ENCODE measurements at regions not wholly inside any gene's neighbourhood (a gene's known extent, or its start where the extent isn't known, plus 50 kb on each side); places are given as distances from the start of the nearest gene placed in this dataset.

GRCh38 chr2:44839370-44839769 is 102.1 kb upstream of the SIX3 start:
- Histone ChIP-seq H3K9me3 (ENCODE audit: low read depth, low read length) (no peaks in the 10 kb centered on the region), H3K9ac (ENCODE audit: insufficient read length) (no peak overlapping the region), H3K36me3 (ENCODE audit: insufficient read depth, low read length) (no peaks in the 10 kb centered on the region), H3K4me3 (no peak overlapping the region), H3K27ac (no peak overlapping the region)
- TF ChIP-seq EZH2 (IDR thresholded peaks at IDR 0.05) (no peak), POLR2AphosphoS5 (IDR thresholded peaks at IDR 0.05; ENCODE audit: borderline replicate concordance, low read depth, low read length) (no peak)
- no peak for DNase-seq (ENCODE audit: low read depth, low spot score)

- H3K27ac ChIP-seq, result no peak overlapping the region
- no peak for DNase-seq (ENCODE audit: low read depth, low spot score)
- no peak for TF ChIP-seq EZH2 (IDR thresholded peaks at IDR 0.05)
- no peak for TF ChIP-seq FOXP2 (optimal IDR thresholded peaks at IDR 0.05; ENCODE audit: control extremely low read depth, extremely low read length, insufficient read depth)
- no peak for TF ChIP-seq POLR2AphosphoS5 (IDR thresholded peaks at IDR 0.05; ENCODE audit: borderline replicate concordance, low read depth, low read length)
- no peaks in the 10 kb centered on the region for H3K36me3 ChIP-seq (ENCODE audit: insufficient read depth, low read length)
- H3K9me3 ChIP-seq (ENCODE audit: low read depth, low read length), result no peaks in the 10 kb centered on the region
- no peak overlapping the region for H3K9ac ChIP-seq (ENCODE audit: insufficient read length)
- H3K4me3 ChIP-seq, result no peak overlapping the region
Measured at GRCh38 chr2:44839771-44840502, 101.6 kb upstream of the SIX3 start.

GRCh38 chr2:44840503-44840850 is 101.0 kb upstream of the SIX3 start:
- Histone ChIP-seq H3K4me3 (no peak overlapping the region), H3K36me3 (ENCODE audit: insufficient read depth, low read length) (no peaks in the 10 kb centered on the region), H3K27ac (no peak overlapping the region), H3K9ac (ENCODE audit: insufficient read length) (no peak overlapping the region), H3K9me3 (ENCODE audit: low read depth, low read length) (no peaks in the 10 kb centered on the region)
- DNase-seq (ENCODE audit: low read depth, low spot score), result no peak
- TF ChIP-seq FOXP2 (optimal IDR thresholded peaks at IDR 0.05; ENCODE audit: control extremely low read depth, extremely low read length, insufficient read depth) (no peak), EZH2 (IDR thresholded peaks at IDR 0.05) (no peak), POLR2AphosphoS5 (IDR thresholded peaks at IDR 0.05; ENCODE audit: borderline replicate concordance, low read depth, low read length) (no peak)

GRCh38 chr2:44843086-44843485 is 98.4 kb upstream of the SIX3 start:
- no peak overlapping the region for H3K4me3 ChIP-seq
- H3K27ac ChIP-seq, result no peak overlapping the region
- H3K36me3 ChIP-seq (ENCODE audit: insufficient read depth, low read length), result no peaks in the 10 kb centered on the region
- DNase-seq (ENCODE audit: low read depth, low spot score), result no peak
- H3K9ac ChIP-seq (ENCODE audit: insufficient read length), result no peak overlapping the region
- TF ChIP-seq EZH2 (IDR thresholded peaks at IDR 0.05), result no peak
- TF ChIP-seq POLR2AphosphoS5 (IDR thresholded peaks at IDR 0.05; ENCODE audit: borderline replicate concordance, low read depth, low read length), result no peak
- no peak for TF ChIP-seq FOXP2 (optimal IDR thresholded peaks at IDR 0.05; ENCODE audit: control extremely low read depth, extremely low read length, insufficient read depth)
- no peaks in the 10 kb centered on the region for H3K9me3 ChIP-seq (ENCODE audit: low read depth, low read length)

- no peak for DNase-seq (ENCODE audit: low read depth, low spot score)
- Histone ChIP-seq H3K9ac (ENCODE audit: insufficient read length) (no peak overlapping the region), H3K27ac (no peak overlapping the region), H3K4me3 (no peak overlapping the region), H3K9me3 (ENCODE audit: low read depth, low read length) (no peaks in the 10 kb centered on the region), H3K36me3 (ENCODE audit: insufficient read depth, low read length) (no peaks in the 10 kb centered on the region)
- no peak for TF ChIP-seq POLR2AphosphoS5 (IDR thresholded peaks at IDR 0.05; ENCODE audit: borderline replicate concordance, low read depth, low read length)
- TF ChIP-seq EZH2 (IDR thresholded peaks at IDR 0.05), result no peak
- TF ChIP-seq FOXP2 (optimal IDR thresholded peaks at IDR 0.05; ENCODE audit: control extremely low read depth, extremely low read length, insufficient read depth), result no peak
Measured at GRCh38 chr2:44843641-44844310, 97.7 kb upstream of the SIX3 start.

- Histone ChIP-seq H3K4me3 (no peak overlapping the region), H3K27ac (no peak overlapping the region), H3K36me3 (ENCODE audit: insufficient read depth, low read length) (no peaks in the 10 kb centered on the region), H3K9me3 (ENCODE audit: low read depth, low read length) (no peaks in the 10 kb centered on the region), H3K9ac (ENCODE audit: insufficient read length) (no peak overlapping the region)
- TF ChIP-seq POLR2AphosphoS5 (IDR thresholded peaks at IDR 0.05; ENCODE audit: borderline replicate concordance, low read depth, low read length) (no peak), FOXP2 (optimal IDR thresholded peaks at IDR 0.05; ENCODE audit: control extremely low read depth, extremely low read length, insufficient read depth) (no peak), EZH2 (IDR thresholded peaks at IDR 0.05) (no peak)
- no peak for DNase-seq (ENCODE audit: low read depth, low spot score)
Measured at GRCh38 chr2:44844651-44845270, 96.7 kb upstream of the SIX3 start.

GRCh38 chr2:44848026-44848425 is 93.5 kb upstream of the SIX3 start:
- Histone ChIP-seq H3K36me3 (ENCODE audit: insufficient read depth, low read length) (no peaks in the 10 kb centered on the region), H3K9ac (ENCODE audit: insufficient read length) (no peak overlapping the region), H3K4me3 (no peak overlapping the region), H3K27ac (no peak overlapping the region), H3K9me3 (ENCODE audit: low read depth, low read length) (no peaks in the 10 kb centered on the region)
- no peak for TF ChIP-seq POLR2AphosphoS5 (IDR thresholded peaks at IDR 0.05; ENCODE audit: borderline replicate concordance, low read depth, low read length)
- no peak for TF ChIP-seq EZH2 (IDR thresholded peaks at IDR 0.05)
- no peak for TF ChIP-seq FOXP2 (optimal IDR thresholded peaks at IDR 0.05; ENCODE audit: control extremely low read depth, extremely low read length, insufficient read depth)
- DNase-seq (ENCODE audit: low read depth, low spot score), result no peak

- TF ChIP-seq POLR2AphosphoS5 (IDR thresholded peaks at IDR 0.05; ENCODE audit: borderline replicate concordance, low read depth, low read length), result no peak
- no peak for TF ChIP-seq FOXP2 (optimal IDR thresholded peaks at IDR 0.05; ENCODE audit: control extremely low read depth, extremely low read length, insufficient read depth)
- TF ChIP-seq EZH2 (IDR thresholded peaks at IDR 0.05), result no peak
- H3K9ac ChIP-seq (ENCODE audit: insufficient read length), result no peak overlapping the region
Measured at GRCh38 chr2:44850016-44850415, 91.5 kb upstream of the SIX3 start.

More at GRCh38 chr2:44850016-44850415, 91.5 kb upstream of the SIX3 start:
- no peaks in the 10 kb centered on the region for H3K36me3 ChIP-seq (ENCODE audit: insufficient read depth, low read length)
- H3K9me3 ChIP-seq (ENCODE audit: low read depth, low read length), result no peaks in the 10 kb centered on the region
- no peak overlapping the region for H3K4me3 ChIP-seq
- H3K27ac ChIP-seq, result no peak overlapping the region
- DNase-seq (ENCODE audit: low read depth, low spot score), result no peak

All from SK-N-MC (cell line).